Stimulated activated CD8-positive, alpha-beta memory T cell treated with anti-CD3 and anti-CD28 coated beads, Interleukin-12 subunit alpha, Interleukin-12 subunit beta, amount 100 ng/mL, for 24 hours (primary cell): ENCODE measurements at regions not wholly inside any gene's neighbourhood (a gene's known extent, or its start where the extent isn't known, plus 50 kb on each side); places are given as distances from the start of the nearest gene placed in this dataset.
"Not testable (repeated sequence)": the region's sequence is repeated elsewhere in the genome, so short reads cannot be mapped to it uniquely, and the experiment has no call there.

Source experiments
- DNase-seq: peaks from one replicate; pipeline ENCODE4 v3.0.0-alpha.2; 2020; ENCODE audit errors: extremely low read depth

DNA sequence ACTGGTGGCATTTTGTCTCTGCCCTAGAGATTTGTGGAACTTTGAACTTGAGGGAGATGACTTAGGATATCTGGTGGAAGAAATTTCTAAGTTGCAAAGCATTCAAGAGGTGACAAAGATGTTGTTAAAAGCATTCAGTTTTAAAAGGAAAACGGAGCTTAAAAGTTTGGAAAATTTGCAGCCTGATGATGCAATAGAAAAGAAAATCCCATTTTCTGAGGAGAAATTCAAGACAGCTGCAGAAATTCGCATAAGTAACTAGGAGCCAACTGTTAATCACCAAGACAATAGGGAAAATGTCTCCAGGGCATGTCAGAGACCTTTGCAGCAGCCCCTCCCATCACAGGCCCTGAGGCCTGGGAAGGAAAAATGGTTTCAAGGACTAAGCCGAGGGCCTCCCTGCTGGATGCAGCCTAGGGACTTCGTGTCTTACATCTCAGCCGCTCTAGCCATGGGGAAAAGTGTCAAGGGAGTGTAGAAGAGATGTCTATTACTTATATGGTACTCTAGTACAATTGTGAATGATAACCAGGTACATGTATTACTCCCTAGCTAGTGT lies 663.0 kb upstream of the CBLB start:
- DNase-seq: not testable (repeated sequence)

DNA sequence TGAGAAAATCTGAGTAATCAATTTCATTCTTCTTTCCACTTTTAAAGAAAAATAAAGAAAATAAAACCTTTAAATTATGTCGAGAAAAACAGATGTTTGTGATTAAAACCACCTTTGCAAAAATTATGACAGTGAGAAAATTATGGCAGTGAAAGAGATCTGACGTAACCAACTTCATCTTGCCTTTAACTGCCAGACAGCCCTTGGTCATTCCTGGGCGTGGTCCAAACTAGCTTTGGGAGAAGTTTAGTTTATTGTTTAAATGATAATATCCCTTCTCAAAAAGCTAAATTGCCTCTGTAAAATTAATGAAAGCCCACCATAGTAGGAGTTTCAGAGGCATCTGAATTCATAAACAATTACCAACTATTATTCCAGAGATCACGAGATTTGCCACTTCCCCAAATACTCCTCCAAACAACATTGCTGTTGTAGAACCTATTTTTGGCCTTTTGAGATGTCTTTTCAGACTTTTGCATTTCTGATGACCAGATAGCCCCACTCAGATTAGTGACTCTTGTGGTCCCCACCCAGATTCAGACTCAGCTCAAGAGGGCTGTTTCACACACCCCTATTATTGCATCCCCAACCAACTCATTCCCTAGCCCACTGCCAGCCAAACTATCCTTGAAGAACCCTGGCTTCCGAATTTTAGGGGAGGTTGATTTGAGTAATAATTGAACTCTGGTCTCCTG lies 664.4 kb upstream of the CBLB start:
- no peak for DNase-seq

DNA sequence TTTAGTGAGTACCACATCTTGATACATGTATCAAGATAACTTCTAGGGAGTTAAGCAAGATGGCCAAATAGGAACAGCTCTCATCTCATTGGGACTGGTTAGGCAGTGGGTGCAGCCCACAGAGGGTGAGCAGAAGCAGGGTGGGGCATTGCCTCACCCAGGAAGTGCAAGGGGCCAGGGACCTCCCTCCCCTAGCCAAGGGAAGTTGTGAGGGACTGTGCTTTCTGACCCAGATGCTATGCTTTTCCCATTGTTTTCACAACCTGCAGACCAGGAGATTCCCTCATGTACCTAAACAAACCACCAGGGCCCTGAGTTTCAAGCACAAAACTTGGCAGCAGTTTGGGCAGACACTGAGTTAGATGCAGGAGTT lies 665.0 kb upstream of the CBLB start:
- no peak for DNase-seq

DNA sequence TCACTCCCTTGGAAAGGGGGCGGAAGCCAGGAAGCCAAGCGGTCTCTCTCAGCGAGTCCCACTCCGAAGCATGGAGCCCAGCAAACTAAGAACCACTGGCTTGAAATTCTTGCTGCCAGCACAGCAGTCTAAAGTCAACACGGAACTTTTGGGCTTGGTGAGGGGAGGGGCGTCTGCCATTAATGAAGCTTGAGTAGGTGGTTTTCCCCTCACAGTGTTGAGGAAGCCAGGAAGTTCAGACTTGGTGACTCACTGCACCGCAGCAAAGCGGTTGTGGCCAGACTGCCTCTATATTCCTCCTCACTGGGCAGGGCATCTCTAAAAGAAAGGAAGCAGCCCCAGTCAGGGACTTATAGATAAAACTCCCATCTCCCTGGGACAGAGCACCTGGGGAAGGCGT lies 665.4 kb upstream of the CBLB start:
- DNase-seq: peak; percentile 25

DNA sequence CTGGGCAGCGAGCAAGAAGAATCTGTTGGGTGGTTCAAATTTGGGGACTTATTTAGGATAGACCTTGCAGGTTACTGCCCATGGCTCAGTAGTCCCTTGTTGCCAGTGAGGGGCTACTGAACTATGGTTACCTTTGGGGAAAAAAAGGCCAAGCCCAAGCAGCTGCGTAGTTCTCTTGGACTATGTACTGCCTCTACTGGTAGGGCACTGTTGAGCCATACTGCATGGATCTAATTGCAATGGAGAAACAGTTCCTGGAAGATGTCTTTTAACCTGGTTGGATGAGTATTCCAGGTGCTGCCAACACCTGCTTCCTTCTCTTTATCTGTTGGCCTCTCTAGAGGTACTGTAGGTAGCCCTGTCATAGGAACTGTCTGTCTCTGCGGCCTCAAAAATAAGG lies 671.9 kb upstream of the CBLB start:
- no peak for DNase-seq

DNA sequence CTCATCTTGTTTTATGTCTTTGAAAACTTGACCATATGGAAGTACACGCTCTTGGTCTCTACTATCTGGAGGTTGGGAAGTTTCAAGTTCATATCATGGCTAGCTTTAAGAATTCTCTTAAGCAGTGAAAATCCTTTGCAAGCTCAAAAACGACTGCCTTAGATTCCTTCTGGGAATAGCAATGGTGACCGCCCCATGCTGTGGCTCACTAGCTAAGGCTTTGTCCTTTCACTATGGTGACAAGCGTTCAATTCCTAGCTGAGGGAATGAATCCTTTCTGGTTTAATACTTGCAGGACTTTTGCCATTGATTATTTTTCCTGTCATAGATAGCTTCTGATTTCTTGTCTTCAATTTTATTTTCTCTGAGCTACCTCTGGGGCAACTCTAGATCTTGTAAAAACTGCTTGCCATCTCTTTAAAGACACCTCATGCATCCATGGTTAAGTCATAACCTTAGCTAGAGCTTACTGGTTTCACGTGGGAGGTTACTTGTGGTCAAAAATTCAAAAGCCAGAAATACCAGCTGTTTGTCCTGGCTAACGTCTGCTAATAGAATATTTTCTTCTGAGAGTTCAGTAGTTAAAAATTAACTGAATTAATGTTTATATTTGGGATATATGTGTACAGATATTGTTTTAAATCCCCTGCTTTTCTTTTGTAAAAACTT lies 673.4 kb upstream of the CBLB start:
- DNase-seq: no peak

DNA sequence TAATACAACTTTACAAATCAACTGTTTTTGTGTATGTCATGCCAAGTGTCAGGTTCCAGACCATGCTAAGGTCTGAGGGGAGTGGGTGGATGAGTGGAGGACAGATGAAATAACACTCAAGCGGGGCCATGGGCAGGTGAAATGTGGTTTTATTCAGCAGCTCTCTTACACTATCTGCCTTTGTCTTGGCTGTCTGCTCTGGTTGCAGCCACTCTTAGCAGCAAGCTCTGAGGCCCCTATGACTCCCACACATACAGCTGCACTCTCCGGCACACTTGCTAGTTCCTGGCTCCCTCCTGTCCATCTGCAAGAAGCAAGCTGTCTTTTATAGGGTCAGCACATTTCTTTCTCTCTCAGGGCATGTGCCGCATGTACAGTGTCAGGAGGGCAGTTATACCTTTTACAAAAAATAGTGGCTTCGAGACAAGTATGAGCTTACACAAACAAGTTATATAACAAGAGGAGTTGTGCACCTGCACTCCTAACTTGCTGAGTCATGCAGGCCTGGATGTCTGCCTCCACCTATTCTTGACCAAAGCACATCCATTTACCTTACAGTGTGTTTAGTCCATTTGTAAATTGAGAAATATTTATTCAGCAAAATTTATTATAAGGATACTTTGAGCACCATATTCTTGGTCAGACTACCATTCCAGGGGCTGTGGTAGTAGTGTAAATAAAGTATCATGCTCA lies 683.7 kb upstream of the CBLB start:
- no peak for DNase-seq

DNA sequence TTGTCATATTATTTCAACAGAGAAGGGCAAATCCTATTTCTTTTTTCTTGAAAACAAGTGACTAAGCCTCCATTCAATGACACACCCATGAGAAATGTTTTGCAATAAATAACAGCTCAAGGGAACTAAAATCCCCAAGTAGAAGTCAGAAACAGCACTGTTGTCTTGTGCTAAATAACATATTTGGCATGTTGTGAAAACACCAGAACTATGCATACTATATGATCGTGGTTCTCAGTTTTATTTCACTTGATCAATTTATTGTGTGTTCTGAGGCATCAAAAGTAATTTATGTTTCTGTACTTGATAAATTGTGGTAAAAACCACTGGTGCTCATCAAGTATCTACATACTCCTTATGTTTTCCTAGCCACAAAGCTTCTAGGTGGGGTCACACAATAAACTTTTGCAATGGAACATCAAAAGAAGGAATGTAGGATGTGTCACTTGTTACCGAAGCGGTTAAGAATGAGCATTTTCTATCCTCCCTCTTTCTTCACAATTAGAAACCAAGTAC lies 691.7 kb upstream of the CBLB start:
- no peak for DNase-seq

DNA sequence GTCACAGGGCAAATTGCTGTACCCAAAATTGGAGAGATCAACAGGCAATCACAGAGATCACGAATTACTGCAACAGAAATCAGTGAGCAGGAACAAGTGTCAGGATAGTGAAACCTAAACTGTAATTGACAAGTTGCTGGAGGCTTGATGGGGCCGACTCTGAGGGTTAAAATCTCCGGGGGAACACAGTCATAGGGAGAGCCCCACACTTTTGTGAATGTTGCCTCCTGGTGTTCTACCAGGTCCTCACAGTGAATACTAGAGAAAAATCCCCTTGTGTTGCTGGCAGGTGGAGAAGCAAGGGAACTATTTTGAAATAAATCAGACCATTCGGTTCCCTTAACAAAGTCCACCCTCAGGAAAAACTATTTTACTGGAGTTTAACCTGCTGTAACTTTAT lies 697.5 kb upstream of the CBLB start:
- DNase-seq: no peak

DNA sequence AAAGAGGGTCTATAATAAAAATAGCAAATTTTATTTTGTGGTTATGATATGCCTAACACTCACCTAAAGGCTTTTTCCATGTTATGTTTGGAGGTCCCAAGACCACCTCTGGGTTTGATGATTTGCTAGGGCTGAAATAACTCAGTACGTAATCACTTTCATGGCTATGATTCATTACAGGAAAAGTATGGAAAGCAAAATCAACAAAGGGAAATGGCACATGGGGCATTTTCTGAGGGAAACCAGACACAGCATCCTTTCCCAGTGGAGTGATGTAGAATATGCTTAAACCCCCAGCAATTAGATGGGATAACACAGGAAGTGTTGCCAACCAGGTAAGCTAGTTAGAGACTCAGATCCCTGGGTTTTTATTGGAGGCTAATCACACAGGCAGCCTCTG lies 701.6 kb upstream of the CBLB start:
- DNase-seq: no peak

DNA sequence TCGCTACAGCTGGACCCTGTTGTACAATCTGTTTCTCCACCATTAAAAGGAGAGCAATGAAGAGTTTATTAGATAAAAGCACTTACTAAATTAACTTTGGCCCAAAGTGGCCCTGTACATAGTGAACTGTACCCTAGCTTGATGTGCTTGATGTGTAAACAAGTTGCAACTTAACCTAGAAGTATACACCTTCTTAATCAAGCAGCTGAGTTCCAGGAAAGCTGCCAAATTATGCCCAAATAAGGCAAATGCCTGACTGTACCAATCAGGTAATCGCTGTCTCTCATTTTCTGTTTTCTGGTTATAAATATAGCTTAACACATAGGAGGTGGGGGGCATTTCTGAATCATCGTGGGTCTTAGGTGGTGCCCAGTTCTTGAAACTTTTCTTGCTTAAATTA lies 704.8 kb upstream of the CBLB start:
- no peak for DNase-seq

DNA sequence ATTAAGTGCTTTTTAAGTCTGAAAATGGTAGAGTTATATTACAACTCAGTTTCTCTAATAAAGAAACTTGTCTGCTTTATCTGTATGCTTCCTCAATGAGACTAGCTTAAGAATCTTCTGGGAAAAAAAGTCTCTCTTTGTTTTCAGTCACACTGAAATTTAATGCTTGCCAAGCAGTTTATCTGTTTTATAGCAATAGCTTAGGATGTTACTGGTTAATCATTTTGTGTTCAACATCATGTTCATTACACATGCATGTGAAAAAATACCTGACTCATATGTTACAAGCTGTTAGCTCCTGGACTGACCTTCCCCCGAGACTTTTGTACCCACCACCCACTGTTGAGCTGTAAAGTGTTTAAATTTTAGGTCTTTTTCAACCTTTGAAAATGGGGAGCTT lies 706.2 kb upstream of the CBLB start:
- DNase-seq: no peak

DNA sequence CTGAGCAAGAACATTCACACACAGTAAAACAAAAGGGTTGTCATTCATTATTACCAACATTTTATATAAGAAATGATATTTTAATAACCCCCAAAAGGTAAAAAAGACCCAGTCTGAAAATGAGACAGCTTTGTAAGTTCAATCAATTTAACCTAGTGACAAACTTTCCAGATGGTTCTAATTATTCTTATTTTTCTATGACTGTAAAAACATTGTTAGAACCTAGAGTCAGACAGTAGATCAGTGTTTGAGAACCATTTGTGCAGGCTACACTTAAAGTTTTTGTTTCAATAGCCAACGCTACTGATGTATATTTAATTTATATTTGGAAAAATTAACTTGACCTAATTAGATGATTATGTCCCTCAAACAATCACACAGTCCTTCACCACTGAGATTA lies 708.4 kb upstream of the CBLB start:
- no peak for DNase-seq

DNA sequence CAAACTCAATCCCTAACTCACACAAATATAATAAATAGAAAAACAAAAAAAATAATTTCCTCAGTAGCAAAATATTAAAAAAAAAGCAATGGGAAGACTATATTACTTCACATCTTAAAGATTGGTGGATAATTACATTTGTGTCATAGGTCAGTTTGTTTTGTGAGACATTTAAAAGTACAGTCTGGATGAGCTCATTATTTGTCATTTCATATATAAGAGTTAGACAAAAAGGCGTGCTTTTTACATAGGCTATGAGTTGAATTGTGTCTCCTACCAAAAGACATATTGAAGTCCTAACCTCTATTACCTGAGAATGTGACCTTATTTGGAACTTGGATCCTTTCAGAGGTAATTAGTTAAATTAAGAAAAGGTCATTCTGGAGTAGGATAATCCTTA lies 710.1 kb upstream of the CBLB start:
- no peak for DNase-seq

DNA sequence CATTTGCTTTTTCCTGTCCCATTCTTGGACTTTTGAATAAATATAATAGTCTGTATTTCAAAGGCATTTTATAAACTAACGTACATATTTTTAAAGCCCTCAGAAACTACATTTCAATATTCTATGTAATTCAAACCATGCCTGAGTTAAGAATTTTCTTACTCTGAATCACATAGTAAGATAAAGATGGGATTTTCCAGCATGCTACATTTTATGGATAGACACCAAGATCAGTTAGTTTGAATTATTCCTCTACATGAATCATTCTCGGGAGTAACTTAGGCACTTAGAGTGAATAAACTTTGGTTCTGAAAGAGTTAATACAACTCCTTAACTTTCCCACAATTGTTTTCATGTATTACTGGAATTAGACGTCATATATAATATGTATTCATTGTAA lies 713.3 kb upstream of the CBLB start:
- DNase-seq: no peak

DNA sequence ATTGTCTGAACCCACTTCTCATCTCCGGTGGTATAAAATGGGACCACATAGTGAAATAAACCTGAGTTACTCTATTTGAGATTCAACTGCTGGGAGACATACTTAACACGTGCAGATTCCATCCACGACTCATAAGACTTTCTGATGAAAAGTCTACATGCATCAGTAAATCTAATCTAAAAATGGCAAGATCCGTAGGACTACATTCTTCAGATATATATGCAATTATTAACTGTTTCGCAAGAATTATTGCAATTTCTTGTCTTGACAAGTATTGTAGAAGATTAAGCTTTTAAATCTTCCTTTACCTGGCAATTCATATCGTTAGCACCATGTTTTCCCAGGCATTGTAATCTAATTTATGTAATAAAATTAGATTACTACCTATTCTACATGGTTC lies 718.7 kb upstream of the CBLB start:
- DNase-seq: no peak

DNA sequence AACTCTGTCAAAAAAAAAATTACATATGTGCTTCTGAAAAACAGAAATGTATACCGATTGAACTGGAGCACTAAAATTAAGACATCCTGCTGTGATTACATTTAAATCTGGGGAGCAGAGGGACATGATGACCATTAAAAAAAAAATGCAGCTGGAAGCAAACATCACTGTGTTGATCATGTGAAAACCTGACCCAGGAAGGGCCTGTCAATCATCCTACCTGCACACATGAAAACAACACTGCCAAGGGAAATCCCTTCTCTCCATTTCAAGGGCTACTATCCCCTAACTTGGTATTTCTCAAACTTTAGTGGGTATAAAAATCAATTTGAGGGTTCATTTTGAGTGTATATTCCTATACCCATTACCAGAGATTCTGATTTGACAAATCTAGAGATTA lies 719.9 kb upstream of the CBLB start:
- DNase-seq: no peak

DNA sequence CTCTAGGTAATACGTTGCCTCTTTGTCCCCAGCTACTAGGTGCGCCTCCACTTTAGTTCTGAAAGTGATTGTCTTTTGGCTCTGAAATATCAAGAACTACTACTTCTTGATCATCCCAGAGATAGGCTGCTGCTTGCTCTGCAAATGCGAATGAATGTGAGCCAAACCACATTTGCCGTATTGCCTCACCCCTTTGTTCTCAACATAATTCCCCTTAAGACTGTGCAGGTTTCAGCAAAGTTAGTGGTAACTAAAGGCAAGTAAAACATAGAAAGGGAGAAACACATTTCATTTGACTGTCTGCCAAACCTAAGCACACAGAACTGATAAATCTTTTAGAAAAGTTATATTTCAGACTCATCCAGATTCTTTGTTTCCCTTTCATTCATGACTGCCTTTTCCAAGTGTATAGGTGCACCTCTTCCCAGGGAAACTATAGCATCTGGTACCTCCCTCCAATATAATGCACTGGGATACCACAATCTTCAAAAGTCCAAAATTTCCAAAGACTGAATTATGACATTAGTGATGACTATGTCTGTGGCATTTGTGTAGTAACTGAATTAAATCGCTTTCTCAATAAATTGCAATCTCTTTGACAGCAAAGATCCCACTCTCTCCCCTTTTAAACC lies 720.6 kb upstream of the CBLB start:
- no peak for DNase-seq

DNA sequence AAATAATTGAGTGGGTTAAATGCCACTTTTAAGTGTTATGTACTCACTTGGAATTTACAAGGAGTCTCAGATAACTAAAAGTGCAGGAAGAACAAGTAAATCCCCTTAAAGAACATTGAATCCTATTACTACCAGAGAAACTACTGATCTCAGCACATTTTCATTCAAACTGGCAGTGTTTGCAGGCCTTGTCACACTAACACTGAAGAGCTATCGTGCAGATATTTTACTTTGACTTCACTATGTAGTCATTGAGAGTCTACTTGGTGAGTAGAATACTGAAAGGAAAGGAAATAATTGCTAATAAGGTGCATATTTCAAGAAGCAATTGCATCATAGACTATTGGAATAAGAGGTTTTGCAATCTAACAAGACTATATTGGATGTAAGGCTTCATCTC lies 721.4 kb upstream of the CBLB start:
- no peak for DNase-seq

DNA sequence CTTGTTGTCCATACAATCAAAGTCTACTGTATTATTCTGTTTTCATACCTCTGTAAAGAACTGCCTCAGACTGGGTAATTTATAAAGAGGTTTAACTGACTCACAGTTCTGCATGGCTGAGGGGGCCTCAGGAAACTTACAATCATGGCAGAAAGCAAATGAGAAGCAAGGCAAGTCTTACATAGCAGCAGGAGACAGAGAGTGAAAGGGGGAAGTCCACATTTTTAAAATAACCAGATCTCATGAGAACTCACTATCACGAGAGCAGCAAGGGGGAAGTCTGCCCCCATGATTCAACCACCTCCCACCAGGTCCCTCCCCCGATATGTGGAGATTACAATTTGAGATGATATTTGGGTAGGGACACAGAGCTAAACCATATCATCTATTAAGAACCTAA lies 724.6 kb upstream of the CBLB start:
- no peak for DNase-seq

DNA sequence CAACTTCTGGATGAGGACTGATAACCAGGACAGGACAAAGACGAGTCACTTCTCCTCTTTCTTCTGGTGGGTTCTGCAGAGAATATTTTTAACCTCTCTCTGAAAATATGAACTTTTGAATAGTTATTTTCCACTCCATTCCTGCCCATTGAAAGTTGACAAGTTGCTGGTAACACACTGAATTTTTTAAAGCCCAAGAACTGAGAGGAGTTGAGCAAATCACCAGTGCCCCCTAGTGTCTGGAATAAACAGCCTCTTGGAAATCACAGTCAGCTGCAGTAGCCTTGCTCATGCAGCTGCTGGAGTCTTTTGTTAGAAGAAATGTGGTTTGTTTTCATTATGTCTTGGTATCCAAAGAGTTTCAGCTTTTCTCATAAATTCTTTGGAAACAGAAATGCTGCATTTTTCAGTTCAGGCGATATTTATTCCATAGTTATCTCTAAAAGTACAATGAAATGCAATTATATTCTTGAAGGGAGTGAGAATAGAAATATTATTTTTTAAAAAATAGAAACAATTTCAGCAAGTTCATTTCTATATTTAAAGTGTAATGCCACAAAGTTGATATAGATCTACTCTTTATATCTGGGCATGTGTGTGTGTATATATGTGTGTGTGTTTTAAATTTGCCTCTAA lies 741.0 kb upstream of the CBLB start:
- DNase-seq: peak; percentile 22
